ENCODE measurements at regions not wholly inside any gene's neighbourhood (a gene's known extent, or its start where the extent isn't known, plus 50 kb on each side); places are given as distances from the start of the nearest gene placed in this dataset.
"Not testable (repeated sequence)": the region's sequence is repeated elsewhere in the genome, so short reads cannot be mapped to it uniquely, and the experiment has no call there.

DNA sequence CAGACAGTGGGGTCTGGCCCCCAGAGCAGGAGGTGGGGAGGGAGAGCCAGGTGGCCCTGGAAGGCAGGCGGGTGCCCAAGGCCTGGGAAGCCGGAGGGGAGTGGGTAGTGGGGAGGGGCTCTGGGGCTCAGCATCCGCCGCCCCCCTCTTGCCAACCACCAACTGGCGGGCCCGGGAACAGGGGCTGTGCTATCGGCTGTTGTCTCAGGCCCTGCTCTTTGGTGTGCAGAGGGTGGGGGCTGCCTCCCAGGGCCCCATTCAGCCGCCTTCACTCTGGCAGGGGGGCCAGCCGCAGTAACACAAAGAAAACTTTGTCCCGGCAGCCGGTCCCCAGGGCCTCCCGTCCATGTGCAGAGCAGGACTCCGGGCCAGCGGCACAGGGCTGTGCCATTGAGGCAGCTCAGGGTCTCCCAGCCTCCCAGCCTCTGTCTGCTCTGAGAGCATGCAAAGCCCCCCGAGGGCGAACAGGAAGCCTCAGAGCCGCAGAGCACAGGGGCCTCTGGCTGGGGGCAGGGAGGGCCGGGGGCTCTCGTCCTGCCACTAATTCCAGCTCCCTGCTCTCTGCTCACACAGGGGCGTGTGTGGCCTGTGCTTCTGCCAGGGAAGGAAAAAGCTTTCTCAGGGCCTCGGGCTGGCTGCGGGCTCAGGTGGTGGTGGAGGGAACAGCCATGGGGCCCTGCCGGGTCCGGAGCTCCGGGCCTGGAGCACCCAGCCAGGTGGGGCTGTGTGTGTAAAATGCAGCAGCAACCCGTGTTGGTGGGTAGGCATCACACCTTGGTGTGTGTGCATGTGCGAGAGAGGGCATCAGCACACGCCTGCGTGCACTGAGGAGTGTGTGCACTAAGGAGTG, 54.2 kb upstream of the NOTCH1 start:
- DNase-seq (no peak), ATAC-seq (no peak)
- H3K27ac ChIP-seq = no peak overlapping the region
- H3K9me3 ChIP-seq = no peaks in the 10 kb centered on the region
- no peak overlapping the region for H3K4me3 ChIP-seq
- peaks cover 0 to 25% (median 0%) of the 10 kb centered on the region in 3 donors for H3K27me3 ChIP-seq (ENCODE audit: insufficient read depth in 3 of 3, low read length in 2 of 3)
- H3K36me3 ChIP-seq (ENCODE audit: insufficient read depth in 1 of 2, low read depth in 1 of 2) = no peaks in the 10 kb centered on the region
- intact Hi-C loops (cut with DNase I) = no loop called here
- TF ChIP-seq CTCF (IDR thresholded peaks at IDR 0.05) = no peak
- H3K4me1 ChIP-seq = no peaks in the 10 kb centered on the region
- 37 to 42% (median 40%) methylated on average over 23 to 29 of the region's 29 CpGs for WGBS, 3 donors

DNA sequence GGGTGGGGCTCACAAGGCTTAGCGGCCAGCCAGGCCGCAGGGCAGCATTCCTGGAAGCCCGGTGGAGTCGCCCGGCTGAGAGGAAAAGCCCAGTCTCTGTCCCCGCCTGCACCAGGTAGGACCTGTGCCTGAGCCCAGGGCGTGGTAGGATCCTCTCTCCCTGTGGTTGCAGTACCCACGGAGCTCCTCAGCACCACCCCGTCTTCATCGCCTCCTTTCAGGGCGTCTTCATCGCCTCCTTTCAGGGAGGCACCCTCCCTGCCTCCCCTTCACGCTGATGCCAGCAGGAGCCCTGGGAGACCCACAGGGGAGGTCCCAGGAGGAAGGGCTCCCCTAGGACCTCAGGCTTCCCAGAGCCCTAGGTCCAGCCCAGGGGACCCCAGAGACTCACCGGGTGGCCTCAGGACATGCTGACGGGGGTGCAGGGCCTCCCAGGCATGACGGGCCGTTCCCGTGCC, 53.3 kb upstream of the NOTCH1 start:
- TF ChIP-seq CTCF (IDR thresholded peaks at IDR 0.05) = no peak
- H3K27ac ChIP-seq = no peak overlapping the region
- 84 to 92% (median 88%) methylated on average over 16 to 18 of the region's 18 CpGs for WGBS, 3 donors

DNA sequence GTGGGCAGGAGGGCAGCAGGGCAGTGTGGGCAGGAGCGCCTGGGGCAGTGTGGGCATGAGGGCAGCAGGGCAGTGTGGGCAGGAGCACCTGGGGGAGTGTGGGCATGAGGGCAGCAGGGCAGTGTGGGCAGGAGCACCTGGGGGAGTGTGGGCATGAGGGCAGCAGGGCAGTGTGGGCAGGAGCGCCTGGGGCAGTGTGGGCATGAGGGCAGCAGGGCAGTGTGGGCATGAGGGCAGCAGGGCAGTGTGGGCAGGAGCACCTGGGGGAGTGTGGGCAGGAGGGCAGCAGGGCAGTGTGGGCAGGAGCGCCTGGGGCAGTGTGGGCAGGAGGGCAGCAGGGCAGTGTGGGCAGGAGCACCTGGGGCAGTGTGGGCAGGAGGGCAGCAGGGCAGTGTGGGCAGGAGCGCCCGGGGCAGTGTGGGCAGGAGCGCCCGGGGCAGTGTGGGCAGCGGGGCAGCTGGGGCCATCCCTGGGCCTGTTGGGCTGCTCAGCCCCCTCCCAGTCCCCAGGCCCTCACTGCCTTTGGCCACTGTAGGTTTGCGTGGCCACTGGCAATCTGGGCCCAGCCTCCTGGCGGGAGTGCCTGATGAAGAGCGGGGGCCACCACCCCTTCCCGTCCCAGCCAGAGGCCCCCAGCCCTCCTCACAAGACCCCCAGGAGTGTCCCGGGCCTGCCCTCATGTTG, 52.7 kb upstream of the NOTCH1 start:
- H3K27me3 ChIP-seq (ENCODE audit: insufficient read depth in 3 of 3, low read length in 2 of 3) = peaks cover 0 to 25% (median 0%) of the 10 kb centered on the region in 3 donors
- 81 to 92% (median 83%) methylated on average over 7 to 12 of the region's 13 CpGs for WGBS, 3 donors

More for the DNA sequence above, 53.3 kb upstream of the NOTCH1 start:
- Histone ChIP-seq H3K36me3 (ENCODE audit: insufficient read depth in 1 of 2, low read depth in 1 of 2) (no peaks in the 10 kb centered on the region), H3K9me3 (no peaks in the 10 kb centered on the region), H3K27me3 (ENCODE audit: insufficient read depth in 3 of 3, low read length in 2 of 3) (peaks cover 0 to 25% (median 0%) of the 10 kb centered on the region in 3 donors), H3K4me3 (no peak overlapping the region), H3K4me1 (no peaks in the 10 kb centered on the region)
- DNase-seq (no peak), ATAC-seq (no peak)
- intact Hi-C loops (cut with DNase I) = no loop called here

DNA sequence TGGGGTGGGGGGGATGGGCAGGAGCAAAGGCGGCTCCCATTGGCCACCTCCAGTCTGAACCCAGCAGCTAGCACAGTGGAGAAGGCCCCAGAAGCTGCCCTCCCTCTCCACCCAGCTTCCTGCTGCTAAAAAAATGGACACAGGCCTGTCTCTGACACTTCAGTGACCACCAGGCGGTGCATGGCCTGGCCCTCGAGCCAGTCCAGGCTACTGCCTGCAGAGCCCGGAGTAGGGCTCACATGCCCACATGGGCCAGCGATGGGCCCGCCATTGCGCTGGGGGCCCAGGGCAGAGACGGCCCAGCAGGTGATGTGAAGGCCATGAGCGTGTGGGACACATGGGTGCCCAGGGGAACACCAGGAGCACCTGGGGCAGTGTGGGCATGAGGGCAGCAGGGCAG, 52.1 kb upstream of the NOTCH1 start:
- H3K36me3 ChIP-seq (ENCODE audit: insufficient read depth in 1 of 2, low read depth in 1 of 2) = no peaks in the 10 kb centered on the region
- intact Hi-C loops (cut with DNase I) = no loop called here
- TF ChIP-seq CTCF (IDR thresholded peaks at IDR 0.05) = no peak
- DNase-seq = no peak
- H3K27ac ChIP-seq = no peak overlapping the region
- H3K4me1 ChIP-seq = no peaks in the 10 kb centered on the region
- no peak for ATAC-seq
- 91 to 92% (median 91%) methylated on average over 9 of the region's 9 CpGs for WGBS, 3 donors
- H3K9me3 ChIP-seq = no peaks in the 10 kb centered on the region
- peaks cover 0 to 25% (median 0%) of the 10 kb centered on the region in 3 donors for H3K27me3 ChIP-seq (ENCODE audit: insufficient read depth in 3 of 3, low read length in 2 of 3)
- H3K4me3 ChIP-seq = no peak overlapping the region

More for the DNA sequence above, 52.7 kb upstream of the NOTCH1 start:
- H3K27ac ChIP-seq; ATAC-seq; H3K36me3 ChIP-seq (ENCODE audit: insufficient read depth in 1 of 2, low read depth in 1 of 2); DNase-seq; intact Hi-C loops (cut with DNase I); H3K4me3 ChIP-seq; H3K4me1 ChIP-seq; H3K9me3 ChIP-seq: not testable (repeated sequence)
